Breast epithelium (tissue), 3 donors: ENCODE measurements at regions not wholly inside any gene's neighbourhood (a gene's known extent, or its start where the extent isn't known, plus 50 kb on each side); places are given as distances from the start of the nearest gene placed in this dataset.

Experiments
- CTCF ChIP-seq, 3 donors: fragments of 450-650 bp; IDR thresholded peaks; one replicate each; pipeline ENCODE4 v1.5.1; 2016 to 2017; ENCODE audit warnings: antibody characterized with exemption in 3 of 3, mild to moderate bottlenecking in 3 of 3, moderate library complexity in 3 of 3
- POLR2A ChIP-seq: fragments of 450-650 bp; IDR thresholded peaks from one replicate; pipeline ENCODE4 v1.6.1; 2016; ENCODE audit warnings: antibody characterized with exemption, mild to moderate bottlenecking, moderate library complexity
- POLR2AphosphoS5 ChIP-seq, 3 donors: sonication (generic); formaldehyde crosslinking; IDR thresholded peaks; one replicate each; pipeline ENCODE4 v1.6.1; 2017; ENCODE audit warnings: antibody characterized with exemption in 3 of 3

- TF ChIP-seq CTCF (IDR thresholded peaks at IDR 0.05): no peak
- TF ChIP-seq POLR2A: no peak
- no peak for TF ChIP-seq POLR2AphosphoS5 (IDR thresholded peaks at IDR 0.05)
These were observed 192.7 kb upstream of the S100G start for GRCh38 chrX:16457239-16457638.
